Skeletal muscle satellite cell (primary cell): ENCODE measurements at regions not wholly inside any gene's neighbourhood (a gene's known extent, or its start where the extent isn't known, plus 50 kb on each side); places are given as distances from the start of the nearest gene placed in this dataset.

Experiments used
- H3K27me3 ChIP-seq: 2 replicates; pipeline ENCODE4 v1.7.0; 2013; ENCODE audit warnings: low read length; ENCODE audit not compliant: control insufficient read depth, insufficient read depth
- H3K36me3 ChIP-seq: 2 replicates; pipeline ENCODE4 v1.7.0; 2013; ENCODE audit warnings: mild to moderate bottlenecking, control low read depth, low read length; ENCODE audit not compliant: insufficient read depth
- H3K4me1 ChIP-seq: 2 replicates; pipeline ENCODE4 v1.7.0; 2013; ENCODE audit warnings: low read length; ENCODE audit not compliant: control insufficient read depth, insufficient read depth
- H3K4me2 ChIP-seq: 2 replicates; pipeline ENCODE4 v1.7.0; 2013; ENCODE audit warnings: mild to moderate bottlenecking, low read length
- H3K4me3 ChIP-seq: 2 replicates; pipeline ENCODE4 v1.7.0; 2013; ENCODE audit warnings: low read length
- H3K9ac ChIP-seq: 2 replicates; pipeline ENCODE4 v1.7.0; 2013; ENCODE audit warnings: mild to moderate bottlenecking, low read depth, low read length, moderate library complexity
- H3K9me3 ChIP-seq: replicated peaks from 2 replicates; pipeline ENCODE4 v1.7.0; 2013; ENCODE audit warnings: mild to moderate bottlenecking, control low read depth, low read length

GRCh38 chr5:125044491-125045282 lies 298.2 kb upstream of the ZNF608 start:
- H3K9ac ChIP-seq, result no peak overlapping the region
- peak overlapping the region; percentile 37 for H3K4me2 ChIP-seq
- no peaks in the 10 kb centered on the region for H3K27me3 ChIP-seq
- H3K4me1 ChIP-seq, result peaks cover 29% of the 10 kb centered on the region
- H3K9me3 ChIP-seq, result no peaks in the 10 kb centered on the region
- no peak overlapping the region for H3K4me3 ChIP-seq
- H3K36me3 ChIP-seq, result no peaks in the 10 kb centered on the region

GRCh38 chr5:125045646-125046045 lies 299.2 kb upstream of the ZNF608 start:
- H3K9me3 ChIP-seq, result no peaks in the 10 kb centered on the region
- H3K36me3 ChIP-seq, result no peaks in the 10 kb centered on the region
- H3K27me3 ChIP-seq, result no peaks in the 10 kb centered on the region
- no peak overlapping the region for H3K4me2 ChIP-seq
- peaks cover 29% of the 10 kb centered on the region for H3K4me1 ChIP-seq
- no peak overlapping the region for H3K4me3 ChIP-seq
- no peak overlapping the region for H3K9ac ChIP-seq

GRCh38 chr5:125046838-125047237 lies 300.4 kb upstream of the ZNF608 start:
- H3K27me3 ChIP-seq, result no peaks in the 10 kb centered on the region
- H3K9ac ChIP-seq, result no peak overlapping the region
- H3K4me3 ChIP-seq, result no peak overlapping the region
- H3K4me2 ChIP-seq, result no peak overlapping the region
- H3K4me1 ChIP-seq, result peaks cover 29% of the 10 kb centered on the region
- no peaks in the 10 kb centered on the region for H3K36me3 ChIP-seq
- H3K9me3 ChIP-seq, result no peaks in the 10 kb centered on the region

GRCh38 chr5:125047871-125048270 lies 301.4 kb upstream of the ZNF608 start:
- Histone ChIP-seq H3K9ac (no peak overlapping the region), H3K4me1 (peaks cover 28% of the 10 kb centered on the region), H3K4me3 (no peak overlapping the region), H3K4me2 (no peak overlapping the region), H3K36me3 (no peaks in the 10 kb centered on the region), H3K27me3 (no peaks in the 10 kb centered on the region), H3K9me3 (no peaks in the 10 kb centered on the region)

GRCh38 chr5:125049721-125050702 lies 303.6 kb upstream of the ZNF608 start:
- no peak overlapping the region for H3K4me2 ChIP-seq
- H3K9me3 ChIP-seq, result no peaks in the 10 kb centered on the region
- peaks cover 7% of the 10 kb centered on the region for H3K4me1 ChIP-seq
- no peak overlapping the region for H3K4me3 ChIP-seq
- H3K36me3 ChIP-seq, result no peaks in the 10 kb centered on the region
- H3K27me3 ChIP-seq, result no peaks in the 10 kb centered on the region
- no peak overlapping the region for H3K9ac ChIP-seq

- no peaks in the 10 kb centered on the region for H3K4me1 ChIP-seq
- no peak overlapping the region for H3K4me2 ChIP-seq
- no peaks in the 10 kb centered on the region for H3K36me3 ChIP-seq
- H3K4me3 ChIP-seq, result no peak overlapping the region
- H3K9ac ChIP-seq, result no peak overlapping the region
- no peaks in the 10 kb centered on the region for H3K9me3 ChIP-seq
- no peaks in the 10 kb centered on the region for H3K27me3 ChIP-seq
These were observed 304.5 kb upstream of the ZNF608 start for GRCh38 chr5:125050926-125051325.

- Histone ChIP-seq H3K36me3 (no peaks in the 10 kb centered on the region), H3K4me1 (peaks cover 3% of the 10 kb centered on the region), H3K9ac (no peak overlapping the region), H3K9me3 (no peaks in the 10 kb centered on the region), H3K4me2 (no peak overlapping the region), H3K27me3 (no peaks in the 10 kb centered on the region), H3K4me3 (no peak overlapping the region)
These were observed 306.1 kb upstream of the ZNF608 start for GRCh38 chr5:125052584-125052983.

GRCh38 chr5:125053179-125053578 lies 306.7 kb upstream of the ZNF608 start:
- no peak overlapping the region for H3K4me3 ChIP-seq

GRCh38 chr5:125054146-125054545 lies 307.7 kb upstream of the ZNF608 start:
- Histone ChIP-seq H3K36me3 (no peaks in the 10 kb centered on the region), H3K27me3 (no peaks in the 10 kb centered on the region), H3K9me3 (no peaks in the 10 kb centered on the region), H3K9ac (no peak overlapping the region), H3K4me2 (no peak overlapping the region), H3K4me1 (peaks cover 18% of the 10 kb centered on the region), H3K4me3 (no peak overlapping the region)

More at GRCh38 chr5:125053179-125053578, 306.7 kb upstream of the ZNF608 start:
- Histone ChIP-seq H3K36me3 (no peaks in the 10 kb centered on the region), H3K4me1 (peaks cover 8% of the 10 kb centered on the region), H3K4me2 (no peak overlapping the region), H3K27me3 (no peaks in the 10 kb centered on the region), H3K9ac (no peak overlapping the region), H3K9me3 (no peaks in the 10 kb centered on the region)

GRCh38 chr5:125056671-125057485 lies 310.4 kb upstream of the ZNF608 start:
- Histone ChIP-seq H3K27me3 (no peaks in the 10 kb centered on the region), H3K4me2 (no peak overlapping the region), H3K9me3 (no peaks in the 10 kb centered on the region), H3K4me3 (no peak overlapping the region), H3K4me1 (peaks cover 26% of the 10 kb centered on the region), H3K9ac (no peak overlapping the region), H3K36me3 (no peaks in the 10 kb centered on the region)
